ENCODE measurements at regions not wholly inside any gene's neighbourhood (a gene's known extent, or its start where the extent isn't known, plus 50 kb on each side); places are given as distances from the start of the nearest gene placed in this dataset.

- Mint-ChIP-seq H3K27ac (no peak overlapping the region), H3K4me3 (no peak overlapping the region), H3K27me3 (ENCODE audit: low read depth) (no peaks in the 10 kb centered on the region), H3K9me3 (no peaks in the 10 kb centered on the region), H3K4me1 (peaks cover 10% of the 10 kb centered on the region), H3K36me3 (no peaks in the 10 kb centered on the region)
- no peak for DNase-seq (ENCODE audit: low spot score)
- POLR2A ChIA-PET = no interaction called here
- CTCF ChIA-PET = no interaction called here
- ATAC-seq = no peak
- TF ChIP-seq NR3C1 (CRISPR knock-in tag; conservative IDR thresholded peaks at IDR 0.05; ENCODE audit: low read depth) (no peak), SOX15 (CRISPR knock-in tag; IDR thresholded peaks at IDR 0.05) (no peak), OVOL2 (CRISPR knock-in tag; IDR thresholded peaks at IDR 0.05; ENCODE audit: borderline replicate concordance) (no peak), MYBL2 (CRISPR knock-in tag; IDR thresholded peaks at IDR 0.05) (no peak), USF1 (CRISPR knock-in tag; IDR thresholded peaks at IDR 0.05) (no peak), HMGA2 (CRISPR knock-in tag; IDR thresholded peaks at IDR 0.05) (no peak), ATF3 (CRISPR knock-in tag; conservative IDR thresholded peaks at IDR 0.05) (no peak), ATF6 (CRISPR knock-in tag; IDR thresholded peaks at IDR 0.05) (no peak), ZNF317 (CRISPR knock-in tag; IDR thresholded peaks at IDR 0.05; ENCODE audit: borderline replicate concordance, low read depth) (no peak), FOXK1 (CRISPR knock-in tag; IDR thresholded peaks at IDR 0.05) (no peak), ATF2 (CRISPR knock-in tag; IDR thresholded peaks at IDR 0.05; ENCODE audit: borderline replicate concordance, low read depth) (no peak), RORB (CRISPR knock-in tag; IDR thresholded peaks at IDR 0.05) (no peak), SMAD4 (CRISPR knock-in tag; IDR thresholded peaks at IDR 0.05) (no peak), ELF4 (CRISPR knock-in tag; IDR thresholded peaks at IDR 0.05; ENCODE audit: low read depth) (no peak), PRDM15 (CRISPR knock-in tag; IDR thresholded peaks at IDR 0.05) (no peak)
Measured at GRCh38 chr11:127274328-127274676, 273.7 kb upstream of the KIRREL3 start.

- Mint-ChIP-seq H3K4me1 (peaks cover 10% of the 10 kb centered on the region), H3K27me3 (ENCODE audit: low read depth) (no peaks in the 10 kb centered on the region), H3K4me3 (no peak overlapping the region), H3K27ac (no peak overlapping the region), H3K36me3 (no peaks in the 10 kb centered on the region), H3K9me3 (no peaks in the 10 kb centered on the region)
- CTCF ChIA-PET = no interaction called here
- TF ChIP-seq PREB (CRISPR knock-in tag; IDR thresholded peaks at IDR 0.05; ENCODE audit: borderline replicate concordance) (no peak), ZNF512 (CRISPR knock-in tag; IDR thresholded peaks at IDR 0.05; ENCODE audit: borderline replicate concordance) (no peak)
- no peak for ATAC-seq
- no peak for DNase-seq (ENCODE audit: low spot score)
- POLR2A ChIA-PET = no interaction called here
Measured at GRCh38 chr11:127273593-127274327, 273.2 kb upstream of the KIRREL3 start.

Data from WTC11 (cell line).